ENCODE measurements at regions not wholly inside any gene's neighbourhood (a gene's known extent, or its start where the extent isn't known, plus 50 kb on each side); places are given as distances from the start of the nearest gene placed in this dataset.

DNA sequence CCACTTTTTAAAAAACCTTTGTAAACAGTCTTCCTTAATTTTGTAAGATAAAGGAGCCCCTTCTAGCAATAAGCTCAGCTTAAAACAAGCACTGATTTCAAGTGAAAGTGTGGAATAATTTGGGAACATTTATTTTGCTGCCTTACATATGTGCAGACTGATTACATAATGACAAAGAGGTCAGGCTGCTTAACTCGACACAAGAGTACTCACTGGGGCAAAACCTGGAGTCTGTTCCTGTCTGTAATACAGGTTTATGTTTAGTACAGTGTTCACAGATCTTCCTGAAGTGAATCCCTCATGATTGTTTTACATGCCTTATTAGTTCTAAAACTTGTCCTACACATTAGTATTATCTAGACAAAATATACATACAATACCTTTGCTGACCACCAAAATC, 609.8 kb downstream of the LMO7 start:
- TF ChIP-seq CTCF (IDR thresholded peaks at IDR 0.05) = no peak
- no peak for TF ChIP-seq POLR2A (IDR thresholded peaks at IDR 0.05)

Measured in body of pancreas (tissue), 4 donors.